ENCODE measurements at regions not wholly inside any gene's neighbourhood (a gene's known extent, or its start where the extent isn't known, plus 50 kb on each side); places are given as distances from the start of the nearest gene placed in this dataset.
"Not testable (repeated sequence)": the region's sequence is repeated elsewhere in the genome, so short reads cannot be mapped to it uniquely, and the experiment has no call there.

GRCh38 chr13:80516818-80517348 is 176.0 kb upstream of the SPRY2 start:
- in situ Hi-C loops (cut with MboI; ENCODE audit: low sequenced_read_pairs), result no loop called here

GRCh38 chr13:80515296-80515695 is 174.4 kb upstream of the SPRY2 start:
- in situ Hi-C loops (cut with MboI; ENCODE audit: low sequenced_read_pairs), result no loop called here

GRCh38 chr13:80513196-80513595 is 172.3 kb upstream of the SPRY2 start:
- in situ Hi-C loops (cut with MboI; ENCODE audit: low sequenced_read_pairs), result no loop called here

GRCh38 chr13:80510686-80511085 is 169.8 kb upstream of the SPRY2 start:
- in situ Hi-C loops (cut with MboI; ENCODE audit: low sequenced_read_pairs), result no loop called here

- in situ Hi-C loops (cut with MboI; ENCODE audit: low sequenced_read_pairs), result no loop called here
Measured at GRCh38 chr13:80509264-80509663, 168.3 kb upstream of the SPRY2 start.

GRCh38 chr13:80508031-80508430 is 167.1 kb upstream of the SPRY2 start:
- in situ Hi-C loops (cut with MboI; ENCODE audit: low sequenced_read_pairs), result no loop called here

- in situ Hi-C loops (cut with MboI; ENCODE audit: low sequenced_read_pairs), result no loop called here
Measured at GRCh38 chr13:80504453-80504852, 163.5 kb upstream of the SPRY2 start.

- in situ Hi-C loops (cut with MboI; ENCODE audit: low sequenced_read_pairs), result no loop called here
Measured at GRCh38 chr13:80502359-80502758, 161.4 kb upstream of the SPRY2 start.

GRCh38 chr13:80501556-80501955 is 160.6 kb upstream of the SPRY2 start:
- in situ Hi-C loops (cut with MboI; ENCODE audit: low sequenced_read_pairs), result no loop called here

- in situ Hi-C loops (cut with MboI; ENCODE audit: low sequenced_read_pairs), result no loop called here
Measured at GRCh38 chr13:80499536-80500290, 158.8 kb upstream of the SPRY2 start.

- in situ Hi-C loops (cut with MboI; ENCODE audit: low sequenced_read_pairs), result no loop called here
Measured at GRCh38 chr13:80498433-80498832, 157.5 kb upstream of the SPRY2 start.

GRCh38 chr13:80497978-80498377 is 157.1 kb upstream of the SPRY2 start:
- in situ Hi-C loops (cut with MboI; ENCODE audit: low sequenced_read_pairs), result no loop called here

- in situ Hi-C loops (cut with MboI; ENCODE audit: low sequenced_read_pairs), result no loop called here
Measured at GRCh38 chr13:80497439-80497838, 156.5 kb upstream of the SPRY2 start.

- in situ Hi-C loops (cut with MboI; ENCODE audit: low sequenced_read_pairs), result no loop called here
Measured at GRCh38 chr13:80496721-80497397, 155.9 kb upstream of the SPRY2 start.

GRCh38 chr13:80490491-80490943 is 149.6 kb upstream of the SPRY2 start:
- in situ Hi-C loops (cut with MboI; ENCODE audit: low sequenced_read_pairs), result not testable (repeated sequence)

- in situ Hi-C loops (cut with MboI; ENCODE audit: low sequenced_read_pairs), result no loop called here
Measured at GRCh38 chr13:80486402-80486801, 145.5 kb upstream of the SPRY2 start.

- in situ Hi-C loops (cut with MboI; ENCODE audit: low sequenced_read_pairs), result no loop called here
Measured at GRCh38 chr13:80483157-80483556, 142.2 kb upstream of the SPRY2 start.

GRCh38 chr13:80481588-80481987 is 140.7 kb upstream of the SPRY2 start:
- in situ Hi-C loops (cut with MboI; ENCODE audit: low sequenced_read_pairs), result no loop called here

GRCh38 chr13:80477661-80478443 is 136.9 kb upstream of the SPRY2 start:
- in situ Hi-C loops (cut with MboI; ENCODE audit: low sequenced_read_pairs), result no loop called here

- in situ Hi-C loops (cut with MboI; ENCODE audit: low sequenced_read_pairs), result no loop called here
Measured at GRCh38 chr13:80476953-80477352, 136.0 kb upstream of the SPRY2 start.

GRCh38 chr13:80475718-80476117 is 134.8 kb upstream of the SPRY2 start:
- in situ Hi-C loops (cut with MboI; ENCODE audit: low sequenced_read_pairs), result no loop called here
